ENCODE measurements at regions not wholly inside any gene's neighbourhood (a gene's known extent, or its start where the extent isn't known, plus 50 kb on each side); places are given as distances from the start of the nearest gene placed in this dataset.
A peak's percentile ranks its signal among the peaks of the same experiment; 100 is the strongest.
"Not testable (repeated sequence)": the region's sequence is repeated elsewhere in the genome, so short reads cannot be mapped to it uniquely, and the experiment has no call there.

GRCh38 chr9:65566018-65566417, 109.7 kb upstream of the ZNG1E start:
- H3K27me3 ChIP-seq (ENCODE audit: control insufficient read depth, insufficient read depth, low read length); H3K4me3 ChIP-seq (ENCODE audit: low read depth, low read length); FAIRE-seq; H3K36me3 ChIP-seq (ENCODE audit: control insufficient read depth, insufficient read depth, low read length); DNase-seq (ENCODE audit: low read depth): not testable (repeated sequence)

DNA sequence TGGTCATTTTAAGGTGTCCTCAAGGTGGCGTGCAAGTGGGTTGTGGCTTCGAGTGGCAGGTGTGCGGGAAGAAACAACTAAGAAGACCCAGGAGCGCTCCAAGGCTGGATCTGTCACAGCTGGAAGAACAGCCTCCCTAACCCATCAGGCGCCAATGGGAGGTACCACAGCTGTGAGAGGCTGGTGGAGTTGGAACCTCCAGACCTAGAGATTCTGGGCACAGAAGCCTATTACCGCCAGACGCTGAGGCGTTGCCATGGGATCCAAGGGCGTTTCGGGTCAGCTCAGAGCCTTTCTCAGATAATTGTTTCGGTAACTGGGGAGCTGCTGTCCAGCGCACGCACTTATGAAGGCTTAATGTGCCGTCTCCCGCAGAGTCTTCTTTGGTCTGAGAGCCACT, 156.7 kb upstream of the ZNG1E start:
- H3K4me3 ChIP-seq (ENCODE audit: low read depth, low read length); H3K27me3 ChIP-seq (ENCODE audit: control insufficient read depth, insufficient read depth, low read length); FAIRE-seq; H3K36me3 ChIP-seq (ENCODE audit: control insufficient read depth, insufficient read depth, low read length); DNase-seq (ENCODE audit: low read depth): not testable (repeated sequence)

GRCh38 chr9:65514465-65514864, 161.3 kb upstream of the ZNG1E start:
- H3K27me3 ChIP-seq (ENCODE audit: control insufficient read depth, insufficient read depth, low read length); DNase-seq (ENCODE audit: low read depth); FAIRE-seq; H3K36me3 ChIP-seq (ENCODE audit: control insufficient read depth, insufficient read depth, low read length); H3K4me3 ChIP-seq (ENCODE audit: low read depth, low read length): not testable (repeated sequence)

DNA sequence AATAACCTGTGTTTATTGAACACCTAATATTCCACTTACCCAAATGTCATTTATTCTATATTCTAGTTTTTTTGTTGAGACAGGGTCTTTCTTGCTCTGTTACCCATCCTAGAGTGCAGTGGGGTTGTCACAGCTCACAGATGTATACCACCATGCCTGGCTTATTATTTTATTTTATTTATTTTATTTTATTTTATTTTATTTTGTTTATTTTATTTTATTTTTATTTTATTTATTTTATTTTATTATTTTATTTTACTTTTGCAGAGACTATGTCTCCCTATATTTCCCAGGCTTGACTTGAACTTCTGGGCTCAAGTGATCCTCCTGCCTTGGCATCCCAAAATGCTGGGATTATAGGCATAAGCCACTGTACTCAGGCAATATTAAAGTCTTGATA, 167.8 kb upstream of the ZNG1E start:
- H3K4me3 ChIP-seq (ENCODE audit: low read depth, low read length); H3K36me3 ChIP-seq (ENCODE audit: control insufficient read depth, insufficient read depth, low read length); FAIRE-seq; H3K27me3 ChIP-seq (ENCODE audit: control insufficient read depth, insufficient read depth, low read length); DNase-seq (ENCODE audit: low read depth): not testable (repeated sequence)

- H3K4me3 ChIP-seq (ENCODE audit: low read depth, low read length); FAIRE-seq; H3K27me3 ChIP-seq (ENCODE audit: control insufficient read depth, insufficient read depth, low read length); DNase-seq (ENCODE audit: low read depth); H3K36me3 ChIP-seq (ENCODE audit: control insufficient read depth, insufficient read depth, low read length): not testable (repeated sequence)
Observed at GRCh38 chr9:65504686-65505085, 171.0 kb upstream of the ZNG1E start.

- H3K4me3 ChIP-seq (ENCODE audit: low read depth, low read length); H3K27me3 ChIP-seq (ENCODE audit: control insufficient read depth, insufficient read depth, low read length); DNase-seq (ENCODE audit: low read depth); H3K36me3 ChIP-seq (ENCODE audit: control insufficient read depth, insufficient read depth, low read length); FAIRE-seq: not testable (repeated sequence)
Observed at GRCh38 chr9:65503696-65504095, 172.0 kb upstream of the ZNG1E start.

- not testable (repeated sequence) for H3K4me3 ChIP-seq (ENCODE audit: low read depth, low read length); H3K36me3 ChIP-seq (ENCODE audit: control insufficient read depth, insufficient read depth, low read length); DNase-seq (ENCODE audit: low read depth); FAIRE-seq; H3K27me3 ChIP-seq (ENCODE audit: control insufficient read depth, insufficient read depth, low read length)
Observed at GRCh38 chr9:65482890-65483289, 192.8 kb upstream of the ZNG1E start.

- not testable (repeated sequence) for H3K36me3 ChIP-seq (ENCODE audit: control insufficient read depth, insufficient read depth, low read length); FAIRE-seq; DNase-seq (ENCODE audit: low read depth); H3K27me3 ChIP-seq (ENCODE audit: control insufficient read depth, insufficient read depth, low read length); H3K4me3 ChIP-seq (ENCODE audit: low read depth, low read length)
Observed at GRCh38 chr9:65481291-65481690, 194.4 kb upstream of the ZNG1E start.

- not testable (repeated sequence) for H3K36me3 ChIP-seq (ENCODE audit: control insufficient read depth, insufficient read depth, low read length); DNase-seq (ENCODE audit: low read depth); H3K4me3 ChIP-seq (ENCODE audit: low read depth, low read length); H3K27me3 ChIP-seq (ENCODE audit: control insufficient read depth, insufficient read depth, low read length); FAIRE-seq
Observed at GRCh38 chr9:65474891-65475290, 189.9 kb upstream of the FOXD4L5 start.

DNA sequence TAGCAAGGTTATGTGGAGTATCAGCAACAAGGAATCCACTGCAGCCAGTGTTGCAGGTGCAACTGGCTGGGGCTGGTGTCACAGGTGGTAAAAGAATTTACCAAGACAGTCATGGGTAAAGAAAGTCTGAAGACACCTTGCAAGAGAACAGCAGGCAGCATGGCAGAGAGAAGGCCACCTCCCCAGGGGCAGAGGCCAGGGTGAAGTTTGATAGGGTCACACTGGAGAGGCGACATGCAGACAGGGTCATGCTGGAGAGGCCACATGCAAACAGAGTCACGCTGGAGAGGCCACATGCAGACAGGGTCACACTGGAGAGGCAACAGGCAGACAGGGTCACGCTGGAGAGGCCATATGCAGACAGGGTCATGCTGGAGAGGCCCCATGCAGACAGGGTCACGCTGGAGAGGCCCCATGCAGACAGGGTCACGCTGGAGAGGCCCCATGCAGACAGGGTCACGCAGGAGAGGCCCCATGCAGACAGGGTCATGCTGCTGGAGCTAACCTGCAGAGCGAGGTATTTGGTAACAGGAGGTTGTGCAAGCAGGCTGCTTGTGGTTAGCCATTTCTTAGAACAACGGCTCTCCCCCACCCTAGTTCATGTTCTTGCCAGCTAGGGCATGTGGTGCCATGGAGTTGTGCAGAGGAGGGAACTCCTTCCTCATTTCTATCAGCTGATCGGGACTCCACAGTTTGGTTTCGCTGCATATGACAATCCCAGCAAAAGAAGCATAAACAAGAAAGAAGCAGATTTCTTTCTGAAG, 188.2 kb upstream of the FOXD4L5 start:
- not testable (repeated sequence) for H3K36me3 ChIP-seq (ENCODE audit: control insufficient read depth, insufficient read depth, low read length); FAIRE-seq; H3K4me3 ChIP-seq (ENCODE audit: low read depth, low read length); H3K27me3 ChIP-seq (ENCODE audit: control insufficient read depth, insufficient read depth, low read length)
- peak; percentile 21 for DNase-seq (ENCODE audit: low read depth)

DNA sequence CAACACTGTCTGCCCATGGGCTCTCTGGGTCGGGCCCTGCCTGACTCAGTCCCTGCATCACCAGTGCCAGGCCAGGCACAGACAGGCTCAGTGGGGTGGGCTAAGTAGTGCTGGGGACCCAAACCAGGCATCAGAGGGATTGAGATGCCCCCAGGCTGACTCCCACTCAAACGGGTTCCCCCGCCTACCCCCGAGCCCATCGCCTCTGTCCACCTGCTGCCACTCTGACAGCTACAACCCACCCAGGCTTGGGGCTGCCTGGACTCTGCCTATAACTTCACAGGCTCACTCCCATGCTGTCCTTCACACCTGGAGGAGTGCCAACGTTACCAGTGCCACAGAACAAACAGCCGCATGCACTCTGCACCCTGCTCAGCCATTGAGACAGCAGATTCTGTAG, 186.1 kb upstream of the FOXD4L5 start:
- not testable (repeated sequence) for H3K36me3 ChIP-seq (ENCODE audit: control insufficient read depth, insufficient read depth, low read length); FAIRE-seq; DNase-seq (ENCODE audit: low read depth); H3K4me3 ChIP-seq (ENCODE audit: low read depth, low read length); H3K27me3 ChIP-seq (ENCODE audit: control insufficient read depth, insufficient read depth, low read length)

DNA sequence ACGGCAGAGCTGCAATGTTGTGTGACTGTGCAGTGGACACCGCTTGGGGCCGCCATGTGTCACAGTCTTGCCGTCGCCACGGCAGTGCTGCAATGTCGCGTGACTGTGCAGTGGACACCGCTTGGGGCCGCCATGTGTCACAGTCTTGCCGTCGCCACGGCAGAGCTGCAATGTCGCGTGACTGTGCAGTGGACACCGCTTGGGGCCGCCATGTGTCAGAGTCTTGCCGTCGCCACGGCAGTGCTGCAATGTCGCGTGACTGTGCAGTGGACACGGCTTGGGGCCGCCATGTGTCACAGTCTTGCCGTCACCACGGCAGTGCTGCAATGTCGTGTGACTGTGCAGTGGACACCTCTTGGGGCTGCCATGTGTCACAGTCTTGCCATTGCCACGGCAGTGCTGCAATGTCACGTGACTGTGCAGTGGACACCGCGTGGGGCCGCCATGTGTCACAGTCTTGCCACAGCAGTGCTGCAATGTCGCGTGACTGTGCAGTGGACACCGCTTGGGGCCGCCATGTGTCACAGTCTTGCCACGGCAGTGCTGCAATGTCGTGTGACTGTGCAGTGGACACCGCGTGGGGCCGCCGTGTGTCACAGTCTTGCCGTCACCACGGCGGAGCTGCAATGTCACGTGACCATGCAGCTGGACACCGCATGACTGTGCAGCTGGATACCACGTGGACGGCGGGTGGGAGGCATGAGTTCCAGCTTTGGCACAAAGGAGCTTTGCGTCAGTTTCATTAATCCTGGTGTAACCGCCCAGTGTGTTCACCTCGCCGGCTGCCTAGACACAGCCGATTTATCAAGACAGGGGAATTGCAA, 182.1 kb upstream of the FOXD4L5 start:
- H3K27me3 ChIP-seq (ENCODE audit: control insufficient read depth, insufficient read depth, low read length); H3K36me3 ChIP-seq (ENCODE audit: control insufficient read depth, insufficient read depth, low read length); H3K4me3 ChIP-seq (ENCODE audit: low read depth, low read length); FAIRE-seq; DNase-seq (ENCODE audit: low read depth): not testable (repeated sequence)

DNA sequence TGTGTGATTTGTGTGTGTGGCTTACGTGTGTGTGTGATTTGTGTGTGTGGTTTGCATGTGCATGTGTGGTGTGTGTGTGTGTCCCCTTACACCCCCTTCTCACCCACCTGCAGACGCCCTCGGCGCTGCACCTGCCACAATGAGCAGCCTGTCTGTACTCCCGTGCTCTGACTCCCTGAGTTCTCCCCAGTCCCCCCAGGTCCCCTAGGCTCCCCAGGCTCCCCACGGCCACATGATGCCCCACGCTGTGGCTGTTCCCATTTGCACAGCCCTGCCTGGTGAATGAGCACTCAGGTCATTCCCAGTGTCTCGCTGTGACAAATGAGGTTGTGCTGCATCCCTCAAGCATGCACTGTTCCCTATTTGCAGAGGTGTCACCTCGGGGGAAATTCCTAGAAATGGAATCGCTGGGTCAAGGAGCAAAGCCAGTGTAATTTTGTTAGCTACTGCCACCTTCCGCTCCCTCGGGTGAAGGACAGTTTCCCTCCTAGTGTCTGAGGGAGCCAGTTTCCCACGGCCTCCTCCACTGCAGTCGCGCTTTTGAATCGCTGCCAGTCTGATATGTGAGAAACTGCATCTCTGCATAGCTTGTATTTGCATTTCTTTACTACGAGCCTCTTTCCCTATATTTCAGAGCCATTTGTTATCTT, 180.4 kb upstream of the FOXD4L5 start:
- FAIRE-seq; H3K36me3 ChIP-seq (ENCODE audit: control insufficient read depth, insufficient read depth, low read length); H3K27me3 ChIP-seq (ENCODE audit: control insufficient read depth, insufficient read depth, low read length); H3K4me3 ChIP-seq (ENCODE audit: low read depth, low read length); DNase-seq (ENCODE audit: low read depth): not testable (repeated sequence)

DNA sequence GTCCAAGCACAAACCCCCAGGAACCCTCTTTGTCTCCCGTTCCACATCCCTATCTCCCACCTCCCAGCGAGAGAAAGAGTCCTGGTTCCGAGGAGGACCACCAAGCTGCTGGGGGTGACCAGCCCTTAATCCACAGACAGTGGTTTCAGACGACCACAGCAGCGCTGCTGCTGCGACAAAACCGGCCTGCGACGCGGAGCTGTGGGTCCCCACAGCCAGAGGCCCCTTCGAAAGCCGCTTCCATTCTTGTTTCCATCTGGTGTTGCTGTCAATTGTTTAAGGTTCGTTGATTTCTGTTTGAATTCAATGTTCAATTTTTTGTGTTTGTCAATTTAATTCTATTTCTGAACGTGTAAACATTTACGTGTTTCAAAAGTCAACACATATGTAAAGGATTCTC, 177.5 kb upstream of the FOXD4L5 start:
- H3K27me3 ChIP-seq (ENCODE audit: control insufficient read depth, insufficient read depth, low read length); DNase-seq (ENCODE audit: low read depth); H3K36me3 ChIP-seq (ENCODE audit: control insufficient read depth, insufficient read depth, low read length); H3K4me3 ChIP-seq (ENCODE audit: low read depth, low read length); FAIRE-seq: not testable (repeated sequence)
